ENCODE measurements at regions not wholly inside any gene's neighbourhood (a gene's known extent, or its start where the extent isn't known, plus 50 kb on each side); places are given as distances from the start of the nearest gene placed in this dataset.

DNA sequence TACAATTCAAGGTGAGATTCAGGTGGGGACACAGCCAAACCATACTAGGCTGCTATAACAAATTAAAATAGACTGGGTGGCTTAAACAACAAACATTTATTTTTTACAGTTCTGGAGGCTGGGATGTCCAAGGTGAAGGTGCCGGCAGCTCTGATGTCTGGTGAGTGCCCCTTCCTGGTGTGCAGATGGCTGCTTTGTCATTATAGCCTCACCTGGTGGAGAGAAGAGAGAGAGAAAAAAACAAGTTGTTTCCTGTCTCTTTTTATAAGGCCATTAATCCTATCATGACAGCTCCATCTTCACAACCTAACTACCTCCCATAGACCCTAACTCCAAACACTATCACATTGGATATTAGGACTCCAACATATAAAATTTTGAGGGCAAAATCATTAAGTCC is 279.7 kb downstream of the ZIC1 start:
- H4K12ac ChIP-seq (ENCODE audit: low read depth, low read length), result no peak overlapping the region
- no peak overlapping the region for H3K23ac ChIP-seq (ENCODE audit: low read length)
- H4K8ac ChIP-seq (ENCODE audit: low read depth, low read length), result no peak overlapping the region
- no peaks in the 10 kb centered on the region for H3K36me3 ChIP-seq (ENCODE audit: control insufficient read depth in 1 of 2, insufficient read depth in 2 of 2, low read length in 2 of 2)
- H3K27ac ChIP-seq (ENCODE audit: low read depth, low read length), result no peak overlapping the region
- no peak overlapping the region for H3K14ac ChIP-seq (ENCODE audit: low read length)
- no peak overlapping the region for H2BK12ac ChIP-seq (ENCODE audit: low read length)
- WGBS (ENCODE audit: extremely low coverage, insufficient coverage, insufficient read length), result no CpG with 5 or more reads among the region's 1 CpG
- no peak overlapping the region for H3K4me3 ChIP-seq (ENCODE audit: low read depth, low read length)
- H3K4ac ChIP-seq (ENCODE audit: low read depth, low read length), result no peak overlapping the region
- H2AFZ ChIP-seq (ENCODE audit: insufficient read depth, low read length, poor library complexity), result no peak overlapping the region
- no peaks in the 10 kb centered on the region for H3K4me1 ChIP-seq (ENCODE audit: control insufficient read depth in 1 of 2, insufficient read depth in 2 of 2, low read length in 2 of 2)
- H3K4me2 ChIP-seq (ENCODE audit: low read length), result no peak overlapping the region
- no peaks in the 10 kb centered on the region for H3K79me2 ChIP-seq (ENCODE audit: control insufficient read depth, insufficient read depth, low read length, poor library complexity)
- H3K79me1 ChIP-seq (ENCODE audit: low read length), result no peaks in the 10 kb centered on the region
- H3K27me3 ChIP-seq (ENCODE audit: insufficient read depth, low read length), result no peaks in the 10 kb centered on the region
- H3K9me3 ChIP-seq (ENCODE audit: insufficient read depth, low read depth, low read length), result no peaks in the 10 kb centered on the region
- no peak overlapping the region for H4K91ac ChIP-seq (ENCODE audit: low read depth, low read length)
- H2BK120ac ChIP-seq (ENCODE audit: insufficient read depth, low read length, poor library complexity), result no peak overlapping the region
- no peak overlapping the region for H2AK5ac ChIP-seq (ENCODE audit: low read length)
- no peak overlapping the region for H3K18ac ChIP-seq (ENCODE audit: low read length)
- DNase-seq, result no peak
- no peak overlapping the region for H2BK5ac ChIP-seq (ENCODE audit: low read depth, low read length, poor library complexity)
- H3K9ac ChIP-seq (ENCODE audit: low read length), result no peak overlapping the region

- Histone ChIP-seq H3K9me3 (ENCODE audit: insufficient read depth, low read depth, low read length) (no peaks in the 10 kb centered on the region), H2BK12ac (ENCODE audit: low read length) (no peak overlapping the region), H2BK120ac (ENCODE audit: insufficient read depth, low read length, poor library complexity) (no peak overlapping the region), H3K14ac (ENCODE audit: low read length) (no peak overlapping the region), H3K4me2 (ENCODE audit: low read length) (no peak overlapping the region), H2AFZ (ENCODE audit: insufficient read depth, low read length, poor library complexity) (no peak overlapping the region), H3K27ac (ENCODE audit: low read depth, low read length) (no peak overlapping the region), H3K36me3 (ENCODE audit: control insufficient read depth in 1 of 2, insufficient read depth in 2 of 2, low read length in 2 of 2) (no peaks in the 10 kb centered on the region), H3K27me3 (ENCODE audit: insufficient read depth, low read length) (no peaks in the 10 kb centered on the region), H2BK5ac (ENCODE audit: low read depth, low read length, poor library complexity) (no peak overlapping the region), H3K4me1 (ENCODE audit: control insufficient read depth in 1 of 2, insufficient read depth in 2 of 2, low read length in 2 of 2) (no peaks in the 10 kb centered on the region), H4K8ac (ENCODE audit: low read depth, low read length) (no peak overlapping the region), H3K9ac (ENCODE audit: low read length) (no peak overlapping the region), H3K79me1 (ENCODE audit: low read length) (no peaks in the 10 kb centered on the region), H4K91ac (ENCODE audit: low read depth, low read length) (no peak overlapping the region), H3K23ac (ENCODE audit: low read length) (no peak overlapping the region), H3K18ac (ENCODE audit: low read length) (no peak overlapping the region), H2AK5ac (ENCODE audit: low read length) (no peak overlapping the region), H3K79me2 (ENCODE audit: control insufficient read depth, insufficient read depth, low read length, poor library complexity) (no peaks in the 10 kb centered on the region), H4K12ac (ENCODE audit: low read depth, low read length) (no peak overlapping the region), H3K4me3 (ENCODE audit: low read depth, low read length) (no peak overlapping the region), H3K4ac (ENCODE audit: low read depth, low read length) (no peak overlapping the region)
- WGBS (ENCODE audit: extremely low coverage, insufficient coverage, insufficient read length), result no CpG with 5 or more reads among the region's 2 CpGs
- DNase-seq, result peak in 1 of 2 donors; percentile 1
Measured at GRCh38 chr3:147699175-147699838, 290.1 kb downstream of the ZIC1 start.

DNA sequence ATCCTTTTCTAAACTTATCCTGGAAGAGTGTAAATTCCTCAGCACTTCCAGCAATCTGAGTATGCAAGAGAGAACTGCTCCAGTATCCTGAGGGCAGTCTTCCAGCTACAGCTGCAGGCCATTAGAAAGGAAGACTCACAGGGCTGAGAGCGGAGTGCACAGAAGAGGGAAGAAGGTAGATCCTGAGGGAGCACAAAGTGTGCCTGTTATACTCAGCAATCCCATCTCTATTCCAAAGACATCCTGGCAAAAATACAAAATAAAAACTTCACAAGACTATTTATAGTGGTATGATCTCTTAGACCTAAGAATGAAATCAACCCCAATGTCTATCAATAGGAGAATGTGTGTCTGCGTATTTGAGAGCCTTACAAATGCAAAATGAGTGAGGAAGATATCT is 292.0 kb downstream of the ZIC1 start:
- Histone ChIP-seq H3K79me1 (ENCODE audit: low read length) (no peaks in the 10 kb centered on the region), H3K9me3 (ENCODE audit: insufficient read depth, low read depth, low read length) (no peaks in the 10 kb centered on the region), H2AK5ac (ENCODE audit: low read length) (no peak overlapping the region), H3K14ac (ENCODE audit: low read length) (no peak overlapping the region), H4K8ac (ENCODE audit: low read depth, low read length) (no peak overlapping the region), H3K79me2 (ENCODE audit: control insufficient read depth, insufficient read depth, low read length, poor library complexity) (no peaks in the 10 kb centered on the region), H2AFZ (ENCODE audit: insufficient read depth, low read length, poor library complexity) (no peak overlapping the region), H2BK12ac (ENCODE audit: low read length) (no peak overlapping the region), H3K4me3 (ENCODE audit: low read depth, low read length) (no peak overlapping the region), H3K4ac (ENCODE audit: low read depth, low read length) (no peak overlapping the region), H3K27ac (ENCODE audit: low read depth, low read length) (no peak overlapping the region), H3K36me3 (ENCODE audit: control insufficient read depth in 1 of 2, insufficient read depth in 2 of 2, low read length in 2 of 2) (no peaks in the 10 kb centered on the region), H3K9ac (ENCODE audit: low read length) (no peak overlapping the region), H3K23ac (ENCODE audit: low read length) (no peak overlapping the region), H3K27me3 (ENCODE audit: insufficient read depth, low read length) (no peaks in the 10 kb centered on the region), H2BK120ac (ENCODE audit: insufficient read depth, low read length, poor library complexity) (no peak overlapping the region), H3K4me1 (ENCODE audit: control insufficient read depth in 1 of 2, insufficient read depth in 2 of 2, low read length in 2 of 2) (no peaks in the 10 kb centered on the region), H4K12ac (ENCODE audit: low read depth, low read length) (no peak overlapping the region), H4K91ac (ENCODE audit: low read depth, low read length) (no peak overlapping the region), H2BK5ac (ENCODE audit: low read depth, low read length, poor library complexity) (no peak overlapping the region), H3K18ac (ENCODE audit: low read length) (no peak overlapping the region), H3K4me2 (ENCODE audit: low read length) (no peak overlapping the region)
- no CpG with 5 or more reads among the region's 2 CpGs for WGBS (ENCODE audit: extremely low coverage, insufficient coverage, insufficient read length)
- DNase-seq, result no peak

GRCh38 chr3:147702509-147702908 is 293.3 kb downstream of the ZIC1 start:
- H3K9ac ChIP-seq (ENCODE audit: low read length), result no peak overlapping the region
- H3K79me2 ChIP-seq (ENCODE audit: control insufficient read depth, insufficient read depth, low read length, poor library complexity), result no peaks in the 10 kb centered on the region
- no peaks in the 10 kb centered on the region for H3K27me3 ChIP-seq (ENCODE audit: insufficient read depth, low read length)
- no peak overlapping the region for H2AK5ac ChIP-seq (ENCODE audit: low read length)
- H3K18ac ChIP-seq (ENCODE audit: low read length), result no peak overlapping the region
- H3K79me1 ChIP-seq (ENCODE audit: low read length), result no peaks in the 10 kb centered on the region
- H4K8ac ChIP-seq (ENCODE audit: low read depth, low read length), result no peak overlapping the region
- H2BK12ac ChIP-seq (ENCODE audit: low read length), result no peak overlapping the region
- no peak overlapping the region for H3K23ac ChIP-seq (ENCODE audit: low read length)
- H3K36me3 ChIP-seq (ENCODE audit: control insufficient read depth in 1 of 2, insufficient read depth in 2 of 2, low read length in 2 of 2), result no peaks in the 10 kb centered on the region
- no peak overlapping the region for H4K91ac ChIP-seq (ENCODE audit: low read depth, low read length)
- no peak overlapping the region for H3K4me2 ChIP-seq (ENCODE audit: low read length)
- H3K4ac ChIP-seq (ENCODE audit: low read depth, low read length), result no peak overlapping the region
- no peak for DNase-seq
- no peak overlapping the region for H2AFZ ChIP-seq (ENCODE audit: insufficient read depth, low read length, poor library complexity)
- H3K4me3 ChIP-seq (ENCODE audit: low read depth, low read length), result no peak overlapping the region
- no peaks in the 10 kb centered on the region for H3K9me3 ChIP-seq (ENCODE audit: insufficient read depth, low read depth, low read length)
- no peak overlapping the region for H3K27ac ChIP-seq (ENCODE audit: low read depth, low read length)
- no peak overlapping the region for H3K14ac ChIP-seq (ENCODE audit: low read length)
- H2BK5ac ChIP-seq (ENCODE audit: low read depth, low read length, poor library complexity), result no peak overlapping the region
- H3K4me1 ChIP-seq (ENCODE audit: control insufficient read depth in 1 of 2, insufficient read depth in 2 of 2, low read length in 2 of 2), result no peaks in the 10 kb centered on the region
- H4K12ac ChIP-seq (ENCODE audit: low read depth, low read length), result no peak overlapping the region
- H2BK120ac ChIP-seq (ENCODE audit: insufficient read depth, low read length, poor library complexity), result no peak overlapping the region

Measured in trophoblast cell (in vitro differentiated cells and primary cell).